ENCODE measurements at regions not wholly inside any gene's neighbourhood (a gene's known extent, or its start where the extent isn't known, plus 50 kb on each side); places are given as distances from the start of the nearest gene placed in this dataset.
"Not testable (repeated sequence)": the region's sequence is repeated elsewhere in the genome, so short reads cannot be mapped to it uniquely, and the experiment has no call there.

- not testable (repeated sequence) for DNase-seq (ENCODE audit: low spot score)
Measured at GRCh38 chr9:62833323-62834200, 1643.7 kb downstream of the SPATA31A7 start.

- peak; percentile 28 for DNase-seq (ENCODE audit: low spot score)
Measured at GRCh38 chr9:62837254-62837911, 1647.5 kb downstream of the SPATA31A7 start.

GRCh38 chr9:62838024-62838718 is 1648.3 kb downstream of the SPATA31A7 start:
- peak; percentile 94 for DNase-seq (ENCODE audit: low spot score)

GRCh38 chr9:62839168-62839567 is 1649.3 kb downstream of the SPATA31A7 start:
- DNase-seq (ENCODE audit: low spot score), result not testable (repeated sequence)

- not testable (repeated sequence) for DNase-seq (ENCODE audit: low spot score)
Measured at GRCh38 chr9:62843145-62843544, 1653.3 kb downstream of the SPATA31A7 start.

GRCh38 chr9:62843706-62844290 is 1654.0 kb downstream of the SPATA31A7 start:
- not testable (repeated sequence) for DNase-seq (ENCODE audit: low spot score)

- not testable (repeated sequence) for DNase-seq (ENCODE audit: low spot score)
Measured at GRCh38 chr9:62844681-62845185, 1654.9 kb downstream of the SPATA31A7 start.

GRCh38 chr9:62848258-62848657 is 1658.4 kb downstream of the SPATA31A7 start:
- DNase-seq (ENCODE audit: low spot score), result not testable (repeated sequence)

GRCh38 chr9:62849991-62850390 is 1660.2 kb downstream of the SPATA31A7 start:
- DNase-seq (ENCODE audit: low spot score), result not testable (repeated sequence)

GRCh38 chr9:62857280-62857679 is 1667.4 kb downstream of the SPATA31A7 start:
- DNase-seq (ENCODE audit: low spot score), result not testable (repeated sequence)

- DNase-seq (ENCODE audit: low spot score), result not testable (repeated sequence)
Measured at GRCh38 chr9:62858240-62858639, 1668.4 kb downstream of the SPATA31A7 start.

GRCh38 chr9:62860939-62861860 is 1671.4 kb downstream of the SPATA31A7 start:
- DNase-seq (ENCODE audit: low spot score), result not testable (repeated sequence)

- not testable (repeated sequence) for DNase-seq (ENCODE audit: low spot score)
Measured at GRCh38 chr9:62862180-62862579, 1672.3 kb downstream of the SPATA31A7 start.

- DNase-seq (ENCODE audit: low spot score), result not testable (repeated sequence)
Measured at GRCh38 chr9:62863319-62863718, 1673.5 kb downstream of the SPATA31A7 start.

GRCh38 chr9:62863867-62864266 is 1674.0 kb downstream of the SPATA31A7 start:
- DNase-seq (ENCODE audit: low spot score), result not testable (repeated sequence)

- not testable (repeated sequence) for DNase-seq (ENCODE audit: low spot score)
Measured at GRCh38 chr9:62864481-62865469, 1674.9 kb downstream of the SPATA31A7 start.

- not testable (repeated sequence) for DNase-seq (ENCODE audit: low spot score)
Measured at GRCh38 chr9:62869061-62869460, 1679.2 kb downstream of the SPATA31A7 start.

- not testable (repeated sequence) for DNase-seq (ENCODE audit: low spot score)
Measured at GRCh38 chr9:62871765-62872164, 1681.9 kb downstream of the SPATA31A7 start.

- DNase-seq (ENCODE audit: low spot score), result not testable (repeated sequence)
Measured at GRCh38 chr9:62874213-62874612, 1684.4 kb downstream of the SPATA31A7 start.
